Activated gamma-delta T cell treated with Interleukin-2 at 50 U/mL for 16 hours (primary cell): ENCODE measurements at regions not wholly inside any gene's neighbourhood (a gene's known extent, or its start where the extent isn't known, plus 50 kb on each side); places are given as distances from the start of the nearest gene placed in this dataset.

Experiments used
- DNase-seq: peaks from one replicate; pipeline ENCODE4 v3.0.0-alpha.2; 2020

DNA sequence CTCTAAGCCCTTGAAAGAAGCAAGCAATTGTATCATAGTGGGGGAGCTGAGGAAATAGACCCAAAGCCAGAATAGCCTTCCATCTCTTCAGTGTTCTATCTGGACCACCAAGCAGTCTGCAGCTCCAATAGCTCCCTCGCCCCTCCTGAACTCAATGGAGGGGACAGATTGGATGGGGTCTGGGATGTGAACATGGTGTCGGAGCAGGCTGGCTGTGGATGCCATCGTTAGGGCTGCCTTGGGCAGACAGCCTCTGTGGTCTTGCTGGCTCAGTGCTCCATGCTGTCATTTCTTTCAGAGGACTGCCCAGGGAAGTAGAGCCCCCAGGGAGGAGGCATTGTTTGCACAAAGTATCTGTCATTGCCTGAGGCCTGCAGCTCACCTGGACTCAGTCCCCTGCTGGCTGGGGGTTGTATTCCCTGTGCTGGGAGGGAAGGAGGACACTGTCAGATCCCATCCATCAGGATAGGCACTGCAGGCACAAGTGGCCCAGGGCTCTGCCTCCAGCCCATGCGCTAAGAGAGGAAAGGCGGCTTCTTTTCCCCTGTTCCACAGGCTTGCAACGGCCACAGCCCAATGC, 537.7 kb downstream of the BUD13 start:
- DNase-seq: no peak

GRCh38 chr11:116233561-116233960, 539.2 kb downstream of the BUD13 start:
- DNase-seq: no peak

GRCh38 chr11:116232364-116232828, 540.4 kb downstream of the BUD13 start:
- DNase-seq: no peak

DNA sequence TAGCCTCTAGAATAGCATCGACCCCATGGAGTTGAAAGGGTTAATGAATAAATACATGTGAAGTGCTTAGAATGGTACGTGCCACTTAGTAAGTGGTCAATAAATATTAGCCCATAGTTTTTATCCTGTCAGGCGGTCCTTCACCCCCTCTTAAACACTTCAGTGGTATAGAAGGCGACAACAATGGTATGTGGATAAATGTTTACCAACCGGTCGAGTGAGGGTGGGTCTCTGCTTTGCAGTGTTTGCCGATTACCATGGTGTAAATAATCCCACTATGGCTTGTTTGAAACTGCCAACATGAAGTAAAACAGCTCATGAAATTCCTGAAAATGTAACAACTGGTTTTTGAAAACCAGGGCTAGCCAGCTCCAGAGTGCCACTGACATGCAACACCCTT, 541.2 kb downstream of the BUD13 start:
- no peak for DNase-seq

DNA sequence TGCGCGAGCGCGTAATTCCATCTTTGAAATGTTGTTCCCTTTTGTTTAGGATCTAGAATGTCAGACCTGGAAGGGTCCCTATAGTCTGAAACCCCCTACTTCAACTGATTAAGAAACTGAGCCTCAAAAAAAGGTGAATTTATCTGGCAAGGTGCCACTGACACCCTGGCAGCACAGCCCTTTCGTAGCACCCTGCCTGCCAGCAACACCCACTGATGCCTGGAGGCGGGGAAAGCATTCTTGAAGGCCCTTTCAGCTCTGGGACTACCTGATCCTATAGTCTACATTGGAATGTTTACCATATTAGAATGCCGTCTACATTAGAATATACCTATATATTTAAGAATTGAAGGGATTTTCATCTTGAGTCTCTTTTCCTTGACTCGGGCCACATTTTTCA, 542.3 kb downstream of the BUD13 start:
- no peak for DNase-seq

DNA sequence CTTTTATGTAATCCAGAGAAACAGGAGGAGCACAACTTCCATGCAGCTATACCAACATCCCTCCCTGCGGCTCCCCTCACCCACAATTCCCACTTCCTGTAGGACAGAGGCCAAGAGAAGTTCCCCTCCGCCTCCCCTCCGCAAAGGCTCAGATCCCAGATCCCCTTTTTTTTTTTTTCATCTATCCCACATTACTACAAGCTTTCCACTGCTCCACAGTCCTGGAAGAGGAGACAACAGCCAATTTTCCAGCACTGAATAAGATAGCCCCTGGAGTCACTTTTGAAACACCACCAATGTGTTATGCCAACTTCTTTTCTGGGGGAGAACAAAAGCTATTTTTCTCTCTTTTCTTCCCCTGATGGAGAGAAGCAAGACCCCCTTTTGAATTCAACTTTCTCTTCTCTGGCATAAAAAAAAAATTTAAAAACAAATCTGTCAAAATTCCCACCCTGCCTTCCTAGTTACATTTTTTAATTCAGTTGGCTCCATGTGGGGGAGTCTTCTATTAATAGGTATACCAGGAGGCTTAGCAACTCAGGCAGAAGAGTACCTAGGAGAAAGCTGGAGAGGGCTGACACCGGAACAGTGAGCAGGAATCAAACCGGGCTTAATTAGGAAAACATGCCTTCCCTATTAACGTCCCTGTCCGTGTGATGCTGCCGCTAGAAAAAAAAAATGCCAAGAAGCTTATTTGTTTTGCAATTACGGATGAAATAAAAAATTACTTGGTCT, 543.4 kb downstream of the BUD13 start:
- DNase-seq: no peak

GRCh38 chr11:116226731-116227130, 546.1 kb downstream of the BUD13 start:
- DNase-seq: no peak

DNA sequence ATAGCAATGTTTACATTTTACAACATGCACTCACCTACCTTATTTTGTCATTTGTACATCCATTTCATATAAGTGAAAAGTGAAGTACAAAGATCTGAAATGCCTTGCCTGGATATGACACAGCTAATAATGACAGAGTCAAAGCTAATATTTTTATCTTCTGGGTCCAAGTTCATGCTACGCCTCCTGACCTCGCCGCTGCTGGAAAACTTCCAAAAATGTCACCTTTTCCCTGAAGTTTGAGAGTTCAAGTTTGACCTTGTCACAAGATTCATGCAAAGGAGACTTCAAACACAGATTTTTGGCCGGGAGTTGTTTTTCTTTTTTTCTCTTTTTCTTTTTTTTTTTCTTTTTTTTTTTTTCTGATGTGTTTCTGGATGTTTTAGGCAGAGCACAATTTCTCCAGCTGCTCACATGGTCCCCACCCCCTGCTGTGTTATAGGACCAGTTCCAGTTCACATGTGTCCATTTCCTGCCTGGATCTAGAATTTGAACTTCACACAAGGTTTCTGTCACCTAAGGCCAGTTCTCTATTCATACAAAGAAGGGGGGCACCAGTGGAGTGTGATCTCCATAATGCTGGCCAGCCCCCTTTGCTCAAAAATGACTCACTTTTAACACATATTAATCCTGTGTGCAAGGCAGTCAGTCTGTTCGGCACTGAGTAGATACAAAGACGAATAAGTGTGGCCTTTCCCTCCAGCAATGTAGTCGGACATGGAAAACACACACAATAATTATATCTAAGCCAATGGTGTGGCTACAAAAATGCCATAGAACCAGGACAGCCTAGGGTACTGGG, 546.8 kb downstream of the BUD13 start:
- no peak for DNase-seq

DNA sequence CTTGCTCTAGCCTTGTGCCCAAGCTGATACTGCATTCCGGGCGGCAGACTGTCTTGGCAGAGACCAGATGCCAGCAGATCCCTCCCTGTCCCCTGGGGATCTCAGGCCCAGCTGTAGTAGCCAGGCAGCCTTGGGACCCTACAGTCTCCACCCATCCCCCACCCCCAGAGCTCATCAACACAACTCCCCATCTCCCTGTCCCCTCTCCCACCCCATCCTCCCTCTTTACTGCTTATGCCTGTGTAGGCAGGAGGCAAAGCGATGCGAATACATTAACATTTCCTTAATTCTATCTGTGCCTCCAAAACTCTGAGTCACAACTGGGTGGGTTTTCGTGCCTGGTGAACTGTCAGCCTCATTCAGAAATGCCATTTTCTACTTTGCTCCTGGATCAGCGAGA, 547.6 kb downstream of the BUD13 start:
- DNase-seq: no peak

DNA sequence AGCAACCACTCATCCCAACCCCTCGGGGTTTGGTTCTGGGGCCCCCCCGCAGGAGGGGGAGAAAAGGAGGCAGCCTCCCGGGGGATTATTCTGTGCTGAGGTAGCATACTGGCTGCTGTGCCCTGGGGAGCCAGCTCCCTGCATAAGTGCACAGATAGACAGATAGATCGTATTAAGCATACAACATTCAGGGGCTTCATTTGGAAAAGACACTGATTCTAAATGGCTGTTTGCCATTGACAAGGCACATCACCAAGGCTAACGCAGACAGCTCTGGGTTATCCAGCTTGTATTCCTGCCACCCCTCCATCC, 547.9 kb downstream of the BUD13 start:
- DNase-seq: no peak

- peak; percentile 31 for DNase-seq
Observed at GRCh38 chr11:116224154-116224888, 548.5 kb downstream of the BUD13 start.

DNA sequence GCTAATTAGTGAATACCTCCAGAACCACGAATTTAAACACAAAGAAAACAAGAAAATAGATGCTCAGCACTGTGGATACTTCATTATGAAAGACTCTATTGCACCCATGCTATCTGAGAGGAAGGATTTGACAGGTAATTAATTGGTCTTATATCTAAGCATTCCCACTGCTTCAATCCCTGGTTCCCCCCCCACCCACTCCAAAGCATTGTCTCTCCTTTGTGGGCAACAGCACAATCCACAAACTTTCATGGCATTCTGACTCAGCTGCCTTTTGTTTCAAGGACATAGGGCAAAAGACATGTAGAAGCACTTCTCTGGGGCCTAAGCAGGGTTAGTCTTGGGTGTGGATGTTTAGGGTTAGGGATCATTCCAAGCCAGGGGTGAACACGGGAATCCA, 551.4 kb downstream of the BUD13 start:
- no peak for DNase-seq

GRCh38 chr11:116219171-116219635, 553.6 kb downstream of the BUD13 start:
- DNase-seq: no peak

GRCh38 chr11:116217441-116217840, 555.3 kb downstream of the BUD13 start:
- DNase-seq: no peak

- DNase-seq: no peak
Observed at GRCh38 chr11:116217006-116217405, 555.8 kb downstream of the BUD13 start.

DNA sequence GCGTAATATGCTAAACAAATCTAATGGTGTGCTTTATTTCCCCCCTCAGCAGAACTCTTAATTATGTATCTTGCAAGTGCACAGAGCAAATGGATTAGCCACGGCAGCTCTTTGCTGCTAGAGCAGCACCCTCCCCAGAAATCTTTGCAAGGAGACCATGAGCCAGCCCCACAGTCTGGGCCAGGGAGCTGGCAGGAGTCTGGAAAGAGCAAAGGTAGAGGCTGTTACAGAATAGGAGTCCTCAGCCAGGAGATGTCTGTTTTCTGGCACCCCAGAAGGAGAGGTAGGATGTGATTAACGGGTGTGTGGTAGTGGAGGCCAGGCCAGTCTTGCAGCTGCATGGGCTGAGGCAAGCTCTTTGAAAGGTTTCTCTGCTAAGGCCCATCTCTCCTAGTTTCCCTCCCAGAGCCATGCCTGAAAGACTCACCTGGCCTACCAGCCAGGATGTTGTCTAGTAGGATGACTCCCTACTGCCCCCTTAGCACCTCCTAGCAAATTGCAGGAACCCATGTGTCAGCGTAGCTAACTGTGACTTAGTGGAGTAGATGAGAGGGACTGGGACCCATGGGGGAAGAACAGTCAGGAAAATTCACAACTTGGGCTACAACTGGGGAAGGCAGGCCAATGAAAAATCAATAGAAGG, 557.2 kb downstream of the BUD13 start:
- DNase-seq: no peak

DNA sequence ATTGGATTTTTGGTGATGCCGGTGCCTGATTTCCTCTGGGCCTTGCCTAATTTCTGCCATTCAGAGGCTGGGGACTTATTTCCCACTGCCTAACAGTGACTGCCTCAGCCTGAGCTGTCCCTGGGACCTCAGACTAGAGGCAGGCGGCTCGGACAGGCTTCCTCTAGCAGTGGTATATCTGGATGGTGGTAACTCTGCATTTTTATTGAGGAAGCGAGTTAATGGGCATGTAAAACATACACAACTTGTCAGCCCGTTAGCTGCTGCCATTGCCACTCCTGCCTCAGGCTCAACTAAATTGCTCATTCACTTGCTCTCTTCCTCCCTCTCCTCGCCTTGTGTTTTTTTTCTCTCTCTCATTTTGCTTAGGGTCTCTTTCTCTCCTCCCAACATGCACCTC, 561.6 kb downstream of the BUD13 start:
- DNase-seq: no peak

- no peak for DNase-seq
Observed at GRCh38 chr11:116210663-116211062, 562.1 kb downstream of the BUD13 start.

DNA sequence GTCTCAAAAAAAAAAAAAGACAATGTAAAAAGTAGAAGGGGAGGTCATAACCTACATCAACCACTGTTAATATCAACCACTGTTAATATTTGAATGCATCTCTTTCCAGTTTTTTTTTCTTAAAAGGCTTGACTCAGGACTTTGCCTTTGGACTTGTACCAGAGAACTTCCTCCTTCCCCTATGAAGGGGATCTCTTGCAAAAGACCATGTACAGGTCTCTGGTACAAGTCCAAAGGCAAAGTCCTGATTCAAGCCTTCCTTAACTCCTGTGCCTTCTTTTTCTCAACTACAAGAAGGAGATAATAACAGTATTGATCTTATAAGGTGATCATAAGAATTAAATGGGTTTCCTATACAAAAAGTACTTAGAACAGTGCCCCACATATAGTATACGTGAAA, 563.5 kb downstream of the BUD13 start:
- DNase-seq: no peak

DNA sequence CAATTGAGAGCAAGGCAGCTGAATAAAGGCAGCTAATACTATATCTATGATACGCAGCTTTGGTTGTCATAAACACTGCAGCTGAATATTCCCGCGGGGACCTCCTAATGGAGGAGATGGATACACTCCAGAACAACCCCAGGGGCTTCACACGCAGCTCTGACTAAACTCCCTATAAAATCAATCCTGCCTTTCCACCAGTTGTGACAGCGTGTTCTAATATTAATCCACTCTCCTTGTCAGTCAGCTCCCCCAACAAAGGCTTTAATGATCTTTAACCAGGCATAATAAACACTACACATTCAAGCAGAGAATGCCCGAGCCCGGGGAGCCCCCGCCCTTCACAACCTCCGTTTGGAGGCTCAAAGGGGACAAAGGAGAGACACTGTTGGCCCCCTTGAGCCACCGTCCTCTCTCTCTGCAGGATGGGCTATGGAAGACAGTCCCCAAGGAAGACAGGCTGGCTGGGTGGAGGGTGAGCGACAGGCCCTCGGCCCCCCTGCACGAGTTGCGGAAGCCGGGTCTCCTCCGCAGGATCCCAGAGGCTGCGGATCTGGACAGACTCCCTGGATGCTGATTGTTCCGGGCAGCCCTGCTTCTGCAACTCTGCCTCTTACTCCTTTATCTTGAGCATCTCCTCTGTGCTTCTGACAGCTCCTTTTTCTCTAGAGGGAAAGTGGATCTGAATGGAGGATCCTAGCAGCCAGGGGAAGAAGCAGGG, 565.2 kb downstream of the BUD13 start:
- DNase-seq: no peak

DNA sequence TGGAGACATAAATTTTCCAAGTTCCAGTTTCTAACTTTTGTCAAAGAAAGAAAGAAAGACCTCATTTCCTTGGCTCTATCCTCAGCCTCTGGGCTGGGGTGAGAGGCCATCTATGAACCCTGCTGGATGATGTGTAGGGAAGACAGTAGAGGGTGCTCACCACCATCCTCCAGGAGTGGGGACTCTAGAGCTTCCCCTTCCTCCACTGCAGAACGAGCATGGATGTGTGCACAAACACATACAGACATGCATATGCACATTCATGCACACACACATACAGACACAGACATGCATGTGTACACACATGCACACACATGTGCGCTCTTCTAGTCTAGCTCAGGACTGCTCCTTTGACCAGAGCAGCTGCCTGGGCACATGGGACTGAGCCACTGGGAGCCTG, 565.8 kb downstream of the BUD13 start:
- no peak for DNase-seq

DNA sequence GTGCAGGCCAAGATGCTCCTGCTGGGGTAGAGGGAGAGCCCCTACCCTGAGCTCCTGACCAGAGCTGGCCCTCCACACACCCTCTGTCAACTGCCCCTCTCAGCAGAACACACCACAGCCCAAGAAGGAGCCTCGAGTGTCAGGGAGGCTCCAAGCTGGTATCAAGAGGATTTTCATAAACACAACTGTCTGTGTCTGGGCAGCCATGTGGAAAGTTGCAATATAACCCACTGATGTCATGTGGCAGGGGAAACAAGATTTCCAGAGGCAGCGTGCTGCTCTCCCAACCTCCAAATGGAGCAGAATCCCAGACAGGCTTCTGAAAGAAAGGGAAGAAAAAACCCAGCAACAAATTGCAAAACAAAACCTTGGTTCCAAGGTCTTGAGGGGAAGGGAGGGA, 569.9 kb downstream of the BUD13 start:
- no peak for DNase-seq
